Amygdala (tissue), 56 donors: ENCODE measurements at regions not wholly inside any gene's neighbourhood (a gene's known extent, or its start where the extent isn't known, plus 50 kb on each side); places are given as distances from the start of the nearest gene placed in this dataset.

Experiments used
- DNase-seq, 56 donors: peaks; one replicate each; lab custom pipeline; 2025; lab: John Stamatoyannopoulos, UW

DNA sequence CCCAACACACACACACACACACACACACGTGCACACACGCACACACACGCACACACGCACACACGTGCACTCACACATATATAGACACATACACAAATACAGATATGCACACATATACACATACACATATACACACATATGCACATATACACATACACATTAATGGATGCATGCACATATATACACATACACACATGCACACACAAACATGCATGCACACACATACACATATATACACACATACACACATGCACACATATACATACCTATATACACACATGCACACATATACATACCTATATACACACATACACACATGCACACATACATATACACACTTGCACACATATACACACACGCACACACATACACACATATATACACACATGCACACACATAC lies 312.4 kb upstream of the PFKP start:
- DNase-seq: no peak

DNA sequence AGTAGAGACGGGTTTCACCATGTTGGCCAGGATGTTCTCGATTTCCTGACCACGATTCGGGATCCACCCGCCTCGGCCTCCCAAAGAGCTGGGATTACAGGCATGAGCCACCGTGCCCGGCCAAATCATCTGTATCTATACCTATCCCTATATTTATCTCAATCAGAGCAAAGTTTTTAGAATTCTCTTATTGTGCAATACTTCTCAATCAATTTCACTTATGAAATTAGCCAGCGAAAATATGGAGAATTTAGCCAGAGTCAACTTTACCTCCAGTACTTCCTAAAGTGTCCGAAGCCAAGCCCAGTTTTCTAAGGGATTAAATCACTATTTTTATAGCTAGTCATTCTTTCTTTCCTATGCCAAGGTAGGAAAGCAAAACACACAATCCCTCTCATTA lies 319.1 kb upstream of the PFKP start:
- DNase-seq: no peak

DNA sequence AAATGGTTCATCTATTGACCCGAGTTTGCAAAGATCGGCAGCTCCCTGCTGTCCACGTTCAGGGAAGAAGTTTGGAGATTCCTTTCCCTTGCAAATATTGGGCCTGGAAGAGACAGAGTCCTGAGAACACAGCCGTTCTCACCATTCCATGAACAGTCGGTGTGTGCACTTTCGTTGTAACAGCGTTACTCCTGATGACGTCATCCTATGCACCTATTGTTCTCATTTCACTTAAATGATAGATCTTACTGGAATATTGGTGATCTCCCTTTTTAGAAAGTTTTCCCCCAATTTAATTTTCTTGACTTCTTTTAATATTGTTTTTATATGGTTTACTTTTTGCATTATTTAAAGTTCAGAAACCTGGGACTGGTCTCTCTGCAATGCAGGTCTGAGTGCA lies 320.7 kb upstream of the PFKP start:
- no peak for DNase-seq

DNA sequence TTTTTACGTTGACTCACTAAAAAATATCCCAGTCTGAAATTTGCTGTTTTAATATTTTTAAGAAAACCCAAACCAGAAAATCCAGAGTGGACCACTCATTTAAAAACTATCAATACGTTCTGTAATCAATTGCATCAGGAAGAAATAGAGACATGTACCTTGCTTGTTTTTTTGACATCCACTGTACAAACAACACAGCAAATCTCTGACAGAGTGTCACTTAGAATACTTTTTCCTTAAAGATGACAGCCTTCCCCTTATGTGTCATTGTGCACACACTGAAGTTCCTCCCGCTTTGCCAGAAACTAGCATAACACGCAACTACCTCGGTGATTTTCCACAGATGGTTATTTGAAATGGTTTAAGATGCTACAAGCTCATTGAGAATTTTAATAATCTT lies 321.7 kb upstream of the PFKP start:
- no peak for DNase-seq

DNA sequence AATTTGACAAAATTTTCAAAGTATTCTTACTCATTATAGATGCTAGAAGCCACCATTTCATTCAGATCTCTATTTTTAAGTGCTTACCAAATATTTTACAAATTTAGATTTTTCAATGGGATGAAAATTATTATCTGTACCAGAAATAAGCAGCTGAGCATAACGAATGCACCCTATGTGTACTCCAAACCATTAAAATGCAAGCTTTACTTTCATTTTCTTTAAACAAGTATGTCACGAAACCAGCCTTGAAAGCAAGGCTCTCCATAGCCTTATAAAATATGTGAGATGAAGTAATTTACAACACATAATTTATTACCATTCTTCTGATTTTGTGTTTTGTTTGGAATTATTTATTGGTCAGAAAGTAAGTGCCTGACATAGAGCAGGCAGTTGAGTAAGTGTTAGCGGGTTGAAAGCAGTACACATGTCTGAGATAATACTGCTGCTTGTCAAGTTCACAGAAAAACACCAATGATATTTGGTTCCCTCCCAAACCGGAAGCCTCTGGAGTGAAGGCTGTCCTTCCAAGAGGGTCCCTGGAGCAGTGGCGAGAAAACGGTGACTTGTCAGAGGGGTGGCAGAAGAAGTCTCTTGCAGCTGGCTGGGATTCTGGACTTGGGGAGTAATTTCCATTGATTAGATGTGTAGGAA lies 322.7 kb upstream of the PFKP start:
- DNase-seq: no peak

DNA sequence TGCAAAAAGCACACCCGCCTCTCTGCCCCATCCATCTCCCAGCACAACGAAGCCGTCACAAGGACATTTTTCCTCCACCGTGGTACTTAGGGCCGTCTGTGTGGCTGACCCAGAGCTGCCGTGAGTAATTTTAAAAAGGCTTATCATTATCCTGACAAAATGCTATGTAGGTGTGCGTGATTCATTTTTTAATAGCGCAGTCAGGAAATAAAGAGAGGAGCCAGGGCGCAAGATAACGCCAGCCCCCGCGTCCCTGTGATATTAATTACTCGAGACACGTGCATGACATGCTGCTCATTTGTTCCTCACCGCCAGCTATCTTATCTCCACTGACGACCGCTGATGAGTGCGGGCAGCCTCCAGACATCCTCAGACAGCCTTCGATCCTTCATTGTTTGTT lies 332.7 kb upstream of the PFKP start:
- peak in 4 of 56 donors; percentile 5 to 12 (median 8) for DNase-seq

DNA sequence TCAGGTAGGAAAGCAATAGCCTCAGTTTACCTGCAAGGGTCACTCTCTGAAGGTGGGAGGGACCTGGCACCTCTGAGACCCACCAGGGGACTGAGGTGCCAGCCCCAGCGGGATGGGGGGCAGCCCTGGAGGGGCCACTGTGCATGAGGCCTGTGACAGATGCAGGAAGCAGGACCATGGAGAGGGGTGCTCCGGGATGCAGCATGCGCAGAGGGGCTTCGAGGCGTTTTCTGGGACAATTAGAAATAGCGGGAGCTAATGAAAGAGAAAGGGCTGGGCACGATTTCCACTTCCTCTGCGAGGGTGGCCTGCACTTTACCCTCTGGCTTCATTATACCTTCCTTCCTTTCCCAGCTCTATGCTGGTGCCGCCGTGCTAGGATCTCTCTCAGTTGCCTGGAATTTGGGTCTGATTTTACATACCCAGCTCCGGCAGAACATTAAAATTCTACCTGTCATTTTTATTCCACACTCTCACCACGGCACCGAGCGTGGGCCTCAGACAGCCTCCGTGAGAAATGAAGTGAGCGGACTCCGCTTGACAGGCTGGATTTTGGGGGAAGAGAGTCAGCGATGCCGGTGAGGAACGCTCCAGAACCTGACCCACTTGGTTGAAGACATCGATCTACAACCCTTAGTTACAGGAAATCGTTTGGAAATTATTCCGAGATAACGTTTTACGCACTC lies 333.9 kb upstream of the PFKP start:
- DNase-seq: no peak

DNA sequence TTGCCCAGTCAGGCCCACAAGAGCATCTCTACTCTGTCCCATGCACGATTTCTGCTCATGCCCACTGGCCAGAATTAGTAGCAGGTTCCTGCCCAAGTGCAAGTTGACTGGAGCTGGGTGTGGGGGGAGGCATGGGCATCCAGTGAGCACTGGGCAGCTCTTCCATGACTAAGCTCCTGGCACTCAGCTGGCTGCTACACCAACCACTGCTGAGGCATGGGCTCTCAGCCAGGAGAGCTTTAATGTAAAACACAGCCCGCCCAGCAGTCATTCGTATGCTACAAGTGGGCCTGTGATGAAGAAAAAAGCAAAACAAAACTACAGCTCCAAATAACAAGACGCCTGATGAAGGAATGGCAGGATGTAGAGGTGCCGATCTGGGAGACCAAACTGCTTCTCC lies 335.4 kb upstream of the PFKP start:
- no peak for DNase-seq

DNA sequence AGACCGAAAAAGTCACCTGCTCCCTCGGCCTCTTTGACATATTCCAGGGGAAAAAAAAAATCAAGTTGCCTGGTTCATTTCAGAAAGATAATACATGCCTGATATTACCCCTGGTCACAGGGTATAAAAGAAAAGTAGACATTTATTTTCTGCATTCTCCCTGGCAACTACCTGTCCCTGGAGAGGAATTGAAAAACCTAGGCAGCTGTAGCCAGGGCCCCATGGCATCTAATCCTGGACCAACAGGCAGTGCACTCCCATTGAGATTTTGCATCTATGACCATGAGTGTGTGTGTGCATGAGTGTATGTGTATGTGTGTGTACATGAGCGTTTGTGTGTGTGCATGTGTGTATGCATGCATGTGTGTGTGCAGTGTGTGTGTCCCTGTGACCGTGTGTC lies 338.2 kb upstream of the PFKP start:
- no peak for DNase-seq

DNA sequence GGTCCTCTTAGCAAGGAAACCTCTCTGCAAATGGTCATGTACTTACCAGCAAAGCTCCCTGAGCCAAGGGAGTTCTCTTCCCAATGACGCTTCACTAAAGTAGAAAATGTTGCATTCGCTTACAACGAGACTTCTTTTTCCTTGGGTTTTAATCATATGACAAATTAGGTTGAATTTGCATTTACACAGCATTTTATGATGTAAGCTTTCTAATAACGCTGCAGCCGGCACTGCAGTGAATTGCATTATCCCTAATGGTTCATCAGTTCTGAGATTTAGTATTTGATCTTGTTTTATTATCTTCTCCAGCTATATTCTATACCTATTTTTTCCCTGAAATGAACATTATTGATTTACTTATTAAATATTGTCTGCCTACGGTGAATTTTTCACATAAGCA lies 339.3 kb upstream of the PFKP start:
- no peak for DNase-seq

DNA sequence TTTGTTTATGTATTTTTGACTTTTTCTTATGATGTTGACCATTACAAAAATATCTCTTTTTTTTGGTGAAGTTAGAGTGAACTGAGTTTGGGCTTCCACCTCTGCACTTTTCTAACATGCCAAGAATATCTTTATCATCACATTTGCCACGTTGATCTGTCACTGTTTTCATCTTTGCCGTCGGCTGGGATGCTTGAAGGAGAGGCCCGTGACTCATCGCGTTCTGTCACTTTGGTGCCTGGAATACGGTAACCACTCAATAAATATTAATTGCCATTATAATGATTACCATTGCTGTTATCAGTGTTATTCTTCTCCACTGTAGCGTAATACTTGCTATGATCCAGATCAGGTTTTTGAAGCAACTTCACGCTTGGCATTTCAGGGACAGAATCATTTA lies 350.8 kb upstream of the PFKP start:
- DNase-seq: no peak

DNA sequence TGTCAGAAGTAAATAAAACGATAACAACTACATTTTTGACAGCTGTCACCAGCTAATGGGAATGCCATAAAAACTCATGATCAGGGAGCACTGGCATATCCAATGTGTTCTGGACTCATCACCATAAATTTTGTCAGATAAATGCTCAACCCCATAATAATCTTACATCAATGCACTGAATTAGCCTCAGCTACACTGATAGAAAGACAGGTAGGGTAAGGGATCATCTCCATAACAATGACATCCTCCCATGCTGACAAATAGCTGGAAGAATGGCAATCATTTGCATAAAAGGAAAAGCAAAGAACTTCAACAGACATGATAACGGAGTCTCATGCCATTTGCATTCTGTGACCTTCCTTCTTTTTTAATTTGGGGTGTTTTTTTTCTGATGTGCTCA lies 352.8 kb upstream of the PFKP start:
- no peak for DNase-seq

DNA sequence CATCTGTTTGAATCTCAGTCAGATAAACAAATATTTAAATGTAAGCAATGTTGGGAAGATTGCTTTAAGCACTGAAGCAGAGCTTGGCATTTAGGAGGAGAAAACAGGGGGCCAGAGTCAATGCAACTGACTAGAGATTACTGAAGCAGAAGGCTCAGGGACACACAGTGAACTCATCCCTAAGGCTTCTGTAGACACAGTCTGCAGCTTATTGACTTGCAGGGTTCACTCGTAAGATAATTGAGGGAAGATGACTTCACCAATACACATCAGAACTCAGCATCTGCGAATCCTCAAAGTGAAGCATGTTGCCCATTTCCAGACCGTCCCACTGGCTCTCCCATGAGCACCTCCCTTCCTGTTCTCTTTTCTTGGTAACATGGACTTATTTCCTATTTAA lies 363.4 kb upstream of the PFKP start:
- no peak for DNase-seq

DNA sequence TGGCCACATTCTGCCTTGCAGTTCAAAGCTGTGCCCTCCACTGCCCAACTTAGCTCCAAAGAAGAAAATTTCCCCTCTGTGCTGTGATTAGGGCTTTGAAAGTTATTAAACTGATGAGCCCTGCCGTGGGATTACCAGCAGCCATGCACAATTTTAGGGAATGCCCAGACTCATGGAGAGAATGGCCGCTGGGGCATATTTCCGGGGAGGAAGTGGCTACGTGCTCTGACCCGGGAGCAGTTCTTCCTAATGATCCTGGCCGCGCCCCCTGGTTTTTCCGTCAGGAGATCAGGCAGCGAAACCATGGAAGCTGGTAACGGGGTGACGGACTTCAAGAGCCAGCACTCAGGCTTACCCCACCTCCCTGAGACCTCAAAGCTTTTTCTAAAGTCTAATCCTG lies 365.5 kb upstream of the PFKP start:
- no peak for DNase-seq

DNA sequence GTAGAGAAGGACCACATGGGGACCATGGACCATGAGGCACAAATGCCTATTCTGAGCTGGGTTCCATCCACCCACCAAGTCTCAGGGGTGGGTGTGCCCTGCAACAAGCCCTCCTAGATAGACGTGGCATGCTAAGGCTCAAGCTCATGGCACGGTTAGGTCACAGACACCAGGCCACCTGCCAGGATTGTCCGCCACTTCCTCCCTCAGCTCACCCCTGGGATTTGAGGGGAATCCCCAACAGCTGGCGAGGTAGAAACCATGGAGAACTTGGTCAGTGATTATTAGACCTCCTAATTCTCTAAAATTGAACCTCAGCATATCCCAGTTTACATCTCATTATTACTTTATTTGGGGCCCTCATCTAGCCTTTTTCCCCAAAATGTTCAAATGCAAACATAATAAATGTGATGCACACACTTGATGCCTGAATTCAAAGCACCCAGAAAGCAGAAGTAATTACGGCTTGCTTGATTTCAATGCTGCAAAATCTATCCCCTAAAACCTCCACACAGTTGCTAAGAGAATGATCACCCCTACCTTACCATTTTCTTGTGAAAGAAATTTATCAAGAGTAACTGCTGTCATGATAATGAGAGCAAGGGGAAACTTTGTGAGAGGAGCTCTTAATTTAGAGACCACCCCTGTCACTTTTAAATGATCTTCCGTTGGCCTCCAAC lies 366.6 kb upstream of the PFKP start:
- no peak for DNase-seq

DNA sequence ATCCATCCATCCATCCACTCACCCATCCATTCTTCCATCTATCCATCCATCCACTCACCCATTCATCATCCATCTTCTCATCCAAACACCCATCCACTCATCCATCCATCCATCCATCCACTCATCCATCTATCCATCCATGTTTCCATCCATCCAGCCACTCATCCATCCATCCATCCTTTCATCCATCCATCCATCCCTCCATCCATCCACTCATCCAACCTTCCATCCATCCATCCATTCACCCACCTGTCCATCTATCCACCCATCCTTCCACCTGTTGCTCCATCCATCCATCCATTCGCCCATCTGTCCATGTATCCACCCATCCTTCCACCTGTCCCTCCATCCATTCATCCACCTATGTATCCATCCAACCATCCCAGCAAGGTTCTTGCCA lies 378.4 kb upstream of the PFKP start:
- no peak for DNase-seq

DNA sequence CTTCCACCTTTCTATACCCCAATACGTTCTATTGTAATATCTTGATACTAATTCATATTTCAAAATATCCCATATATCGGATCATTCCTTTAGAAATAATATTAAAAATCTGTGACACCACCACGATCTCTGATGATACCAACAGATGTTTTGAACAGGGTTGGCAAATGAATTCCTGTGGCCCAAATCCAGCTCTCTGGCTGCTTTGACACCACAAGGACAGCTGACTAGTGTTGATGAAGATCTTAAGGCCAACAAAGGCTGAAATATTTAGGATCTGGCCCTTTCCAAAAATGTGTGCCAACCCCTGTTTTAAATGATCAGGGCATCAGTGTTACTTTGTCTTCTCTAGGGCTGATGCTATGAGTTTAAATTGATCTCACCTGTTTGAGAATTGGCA lies 380.7 kb upstream of the PFKP start:
- DNase-seq: no peak

DNA sequence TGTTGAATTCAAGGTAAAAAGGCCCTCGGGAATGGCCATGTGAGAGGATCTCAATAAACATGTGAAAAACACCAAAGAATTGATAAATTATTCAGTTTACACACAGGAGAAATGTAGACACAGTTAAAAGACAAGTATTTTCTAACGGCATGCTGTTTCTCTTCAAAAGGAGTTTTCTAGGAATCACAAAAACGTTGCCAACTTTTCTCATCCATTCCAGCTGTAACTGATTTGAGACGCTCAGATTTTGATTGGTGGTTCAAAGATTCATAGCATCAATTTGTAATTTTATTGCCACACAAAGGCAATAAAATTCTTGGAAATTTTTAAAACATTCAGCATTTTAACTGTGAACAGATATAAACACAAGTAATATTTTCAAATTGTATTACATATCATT lies 384.9 kb upstream of the PFKP start:
- no peak for DNase-seq

DNA sequence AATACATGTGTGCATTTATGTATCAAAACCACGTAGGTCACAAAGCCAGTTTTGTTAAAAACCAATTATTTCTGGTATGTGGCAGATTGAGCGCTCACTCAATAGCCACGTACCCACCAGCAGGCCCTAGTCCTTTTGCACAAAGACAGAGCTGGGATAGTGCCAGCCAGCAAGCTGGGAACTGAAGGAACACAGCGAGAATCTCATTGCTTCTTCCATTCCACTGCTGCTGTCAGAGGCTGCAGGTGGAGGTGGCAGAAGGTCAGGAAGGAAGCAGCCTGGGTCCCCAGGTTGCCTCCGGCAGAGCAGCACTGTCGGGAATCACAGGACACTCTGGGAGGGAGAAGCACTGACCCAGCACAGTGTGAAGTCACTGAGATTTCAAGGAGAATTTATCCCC lies 385.5 kb upstream of the PFKP start:
- DNase-seq: no peak

DNA sequence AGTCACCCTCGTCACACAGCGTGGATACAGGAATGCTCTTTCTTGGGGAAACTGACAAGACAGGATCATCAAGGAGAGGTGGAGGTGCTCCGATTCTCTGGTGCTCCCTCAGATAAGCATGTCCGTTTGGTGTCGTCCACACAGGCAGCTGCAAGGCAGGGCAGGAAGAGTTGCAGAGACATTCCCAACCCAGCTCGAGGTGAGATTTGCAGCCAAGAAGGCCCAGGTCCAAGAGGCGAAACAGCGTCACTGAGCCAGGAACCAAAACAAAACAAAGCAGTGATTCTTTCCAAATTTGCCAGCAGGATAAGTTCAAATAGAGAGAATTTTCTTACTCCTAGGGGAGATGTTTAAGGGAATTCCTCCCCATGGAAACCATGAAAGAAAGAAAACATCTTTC lies 386.5 kb upstream of the PFKP start:
- DNase-seq: peak in 1 of 56 donors; percentile 2

DNA sequence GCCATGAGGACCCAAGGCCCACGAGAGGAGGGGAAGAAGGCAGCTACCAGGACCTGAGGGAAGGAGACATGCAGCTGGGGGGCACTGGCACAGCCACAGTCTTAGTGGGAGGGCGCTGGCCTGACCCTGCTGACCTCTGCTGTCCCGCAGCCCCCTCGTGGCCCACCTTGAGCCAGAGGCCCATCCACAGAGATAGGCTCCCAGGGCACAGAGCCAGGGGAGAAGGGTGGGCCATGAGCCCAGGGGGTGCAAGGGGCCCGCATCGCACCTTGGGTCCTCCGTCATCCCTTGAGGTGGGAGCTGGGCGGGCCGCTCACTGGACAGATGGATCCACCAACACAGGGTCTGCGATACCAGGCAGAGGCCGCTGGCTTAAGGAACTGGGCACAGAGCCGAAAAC lies 387.7 kb upstream of the PFKP start:
- DNase-seq: no peak

DNA sequence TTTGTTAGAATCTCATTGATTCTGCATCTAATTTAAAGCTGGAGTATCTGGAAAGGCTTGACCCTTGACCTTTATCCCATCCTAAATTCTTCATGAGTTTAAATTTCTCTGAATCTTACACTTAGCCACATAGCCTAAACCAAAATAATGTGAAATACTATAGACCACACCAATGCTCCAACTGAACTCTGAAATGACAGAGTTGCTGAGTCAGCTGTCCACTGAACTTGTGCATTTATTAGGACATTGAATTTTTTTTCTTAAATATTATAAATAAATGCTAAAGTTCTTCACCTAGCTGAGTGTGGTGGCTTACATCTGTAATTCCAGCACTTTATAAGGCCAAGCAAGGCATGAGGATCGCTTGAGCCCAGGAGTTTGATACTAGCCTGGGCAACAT lies 390.9 kb upstream of the PFKP start:
- no peak for DNase-seq
